HG03378 (cell line): ENCODE measurements at regions not wholly inside any gene's neighbourhood (a gene's known extent, or its start where the extent isn't known, plus 50 kb on each side); places are given as distances from the start of the nearest gene placed in this dataset.

Source experiments
- ATAC-seq: cut with Tn5 transposase; IDR thresholded peaks from one replicate; pipeline ENCODE4 v1.9.1; 2021; ENCODE audit warnings: mild to moderate bottlenecking, moderate library complexity; ENCODE audit not compliant: unreplicated experiment

GRCh38 chr18:56383349-56383748, 255.0 kb downstream of the TXNL1 start:
- no peak for ATAC-seq

- ATAC-seq, result no peak
Measured at GRCh38 chr18:56382541-56382940, 255.9 kb downstream of the TXNL1 start.

DNA sequence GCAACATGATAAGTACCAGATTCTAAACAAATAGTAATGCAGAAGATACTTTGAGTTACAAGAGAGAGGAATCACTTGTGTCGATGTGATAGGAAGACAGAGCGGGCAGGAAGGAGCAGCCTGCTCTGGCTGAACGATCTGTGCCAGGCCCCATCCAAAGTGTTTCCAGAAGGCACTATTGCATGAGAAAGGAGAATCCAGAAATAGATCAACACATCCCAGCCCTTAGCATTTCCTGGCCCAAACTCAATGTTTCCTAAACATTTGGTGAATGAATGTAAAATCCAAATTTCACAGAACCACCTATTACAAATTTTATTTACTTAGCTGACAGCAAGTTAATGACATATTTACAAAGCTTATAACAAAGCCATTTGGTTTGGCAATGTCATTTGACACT, 257.2 kb downstream of the TXNL1 start:
- no peak for ATAC-seq

- ATAC-seq, result no peak
Measured at GRCh38 chr18:56380685-56381084, 257.7 kb downstream of the TXNL1 start.

- no peak for ATAC-seq
Measured at GRCh38 chr18:56379256-56379655, 259.1 kb downstream of the TXNL1 start.

DNA sequence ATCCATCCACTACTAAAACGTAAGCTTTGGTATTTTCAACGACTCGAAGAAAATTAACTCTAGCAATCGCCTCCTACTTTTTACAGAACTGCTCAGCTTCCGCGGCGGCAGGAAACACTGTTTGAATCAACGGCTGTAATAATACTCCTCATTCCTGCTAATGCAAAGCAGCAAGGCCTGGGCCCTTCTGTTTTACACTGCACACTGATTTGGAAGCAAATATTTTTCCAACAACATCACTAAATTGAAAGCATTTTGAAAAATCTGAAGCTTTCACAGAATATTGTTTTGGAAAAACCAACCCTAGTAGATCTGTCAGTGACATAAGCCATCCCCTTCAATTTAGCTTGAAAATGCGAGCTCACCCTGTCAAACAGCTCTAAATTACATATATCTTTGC, 261.2 kb downstream of the TXNL1 start:
- no peak for ATAC-seq

- ATAC-seq, result no peak
Measured at GRCh38 chr18:56374007-56374655, 264.3 kb downstream of the TXNL1 start.

GRCh38 chr18:56373601-56374000, 264.8 kb downstream of the TXNL1 start:
- ATAC-seq, result no peak

DNA sequence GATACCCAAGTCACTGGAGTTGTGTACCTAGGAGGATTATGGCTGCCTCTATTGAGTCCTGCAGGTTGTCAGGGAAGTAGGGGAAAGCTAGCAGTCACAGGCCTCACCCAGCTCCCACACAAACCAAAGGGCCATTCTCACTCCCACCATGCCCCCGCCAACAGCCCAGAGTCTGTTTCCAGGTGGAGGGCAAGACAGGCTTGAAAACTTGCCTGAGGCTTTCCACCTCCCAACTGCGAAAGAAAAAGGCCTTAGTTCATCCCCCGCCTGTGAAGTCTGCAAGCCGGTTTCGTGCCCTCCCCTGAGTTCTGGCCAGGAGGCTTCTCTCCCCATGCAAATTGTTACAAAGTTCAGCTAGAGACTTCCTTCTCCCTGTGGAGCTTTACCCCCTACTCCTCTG, 270.3 kb downstream of the TXNL1 start:
- ATAC-seq, result no peak

- no peak for ATAC-seq
Measured at GRCh38 chr18:56358608-56359280, 279.6 kb downstream of the TXNL1 start.

GRCh38 chr18:56353663-56354260, 284.6 kb downstream of the TXNL1 start:
- ATAC-seq, result no peak

DNA sequence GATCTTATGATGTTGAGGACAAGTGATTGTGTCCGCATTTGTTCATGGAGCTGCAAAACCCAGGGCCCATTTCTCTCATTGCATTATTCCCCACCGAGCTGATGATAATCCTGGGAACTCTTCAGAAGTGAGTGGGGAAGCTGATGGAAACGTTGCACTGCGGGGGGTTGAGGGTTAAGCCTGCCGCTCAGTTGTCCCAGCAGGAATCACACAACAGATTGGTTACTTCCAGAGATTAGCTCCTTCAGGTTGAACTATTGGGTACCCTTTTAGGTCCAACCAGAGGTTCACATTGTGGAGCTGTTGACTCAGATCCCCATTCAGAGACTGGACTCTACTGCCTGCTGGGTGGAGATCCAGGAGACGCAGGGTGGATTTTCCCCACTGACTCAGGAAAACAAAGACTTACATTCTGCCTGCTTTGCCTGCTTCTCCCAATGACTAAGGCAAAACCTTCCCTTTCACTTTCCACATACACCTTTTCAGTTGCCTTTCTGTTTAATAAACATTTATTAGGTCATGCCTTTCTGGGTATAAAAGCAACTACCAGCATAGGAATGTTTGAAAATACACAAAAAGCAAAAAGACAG, 286.4 kb downstream of the TXNL1 start:
- no peak for ATAC-seq

DNA sequence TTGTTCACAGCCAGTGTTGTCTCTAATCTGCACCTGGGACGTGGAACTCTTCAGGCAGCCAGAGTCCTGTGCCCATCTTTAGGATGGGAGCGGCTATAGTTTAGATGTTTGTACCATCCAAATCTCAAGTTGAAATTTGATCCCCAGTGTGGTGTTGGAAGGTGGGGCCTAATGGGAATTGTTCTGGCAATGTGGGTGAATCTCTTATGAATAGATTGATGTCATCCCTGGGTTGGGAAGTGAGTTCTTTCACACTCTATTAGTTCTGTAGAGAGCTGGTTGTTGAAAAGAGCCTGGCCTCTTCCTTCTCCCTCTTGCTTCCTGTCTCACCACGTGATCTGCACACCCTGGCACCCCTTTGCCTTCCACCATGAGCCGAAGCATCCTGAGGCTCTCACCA, 300.9 kb downstream of the TXNL1 start:
- no peak for ATAC-seq

DNA sequence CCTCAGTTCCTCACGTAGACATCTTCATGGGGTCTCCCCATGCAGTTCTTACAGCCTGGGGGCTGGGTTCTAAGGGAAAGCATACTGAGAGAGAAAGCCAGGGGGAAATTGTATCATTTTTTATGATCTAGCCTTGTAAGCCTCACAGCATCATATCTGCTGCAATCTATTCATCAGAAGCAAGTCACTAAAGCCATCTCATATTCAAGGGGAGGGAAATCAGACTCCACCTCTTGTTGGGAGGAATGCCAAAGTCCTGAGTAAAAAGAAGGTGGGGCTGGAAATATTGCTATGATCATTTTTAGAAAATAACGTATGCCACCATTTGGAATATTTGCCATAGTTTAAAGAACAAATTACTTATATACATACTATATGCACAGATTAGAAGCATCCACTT, 304.6 kb downstream of the TXNL1 start:
- no peak for ATAC-seq

GRCh38 chr18:56333146-56333545, 305.2 kb downstream of the TXNL1 start:
- ATAC-seq, result no peak

- no peak for ATAC-seq
Measured at GRCh38 chr18:56332371-56332770, 306.0 kb downstream of the TXNL1 start.

- ATAC-seq, result no peak
Measured at GRCh38 chr18:56330366-56331110, 307.9 kb downstream of the TXNL1 start.

DNA sequence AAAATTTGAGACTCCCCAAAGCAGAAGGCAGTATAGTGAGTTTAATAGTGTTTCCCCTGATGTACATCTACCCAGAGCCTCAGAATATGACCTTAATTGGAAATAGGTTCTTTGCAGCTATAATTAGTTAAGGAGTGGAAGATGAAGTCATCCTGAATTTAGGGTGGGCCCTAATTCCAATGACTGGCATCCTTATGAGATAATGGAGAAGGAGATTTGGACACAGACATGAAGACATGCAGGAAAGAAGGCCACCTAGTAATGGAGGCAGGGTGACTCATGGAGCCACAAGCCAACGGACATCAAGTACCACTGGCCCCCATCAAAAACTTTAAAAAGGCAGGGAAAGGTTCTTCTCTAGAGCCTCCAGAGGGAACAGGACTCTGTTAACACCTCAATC, 308.9 kb downstream of the TXNL1 start:
- no peak for ATAC-seq

GRCh38 chr18:56327191-56327885, 311.1 kb downstream of the TXNL1 start:
- ATAC-seq, result no peak

GRCh38 chr18:56326336-56327072, 311.9 kb downstream of the TXNL1 start:
- no peak for ATAC-seq
